GM12873 (cell line): ENCODE measurements at regions not wholly inside any gene's neighbourhood (a gene's known extent, or its start where the extent isn't known, plus 50 kb on each side); places are given as distances from the start of the nearest gene placed in this dataset.

ENCODE experiments used
- TF ChIP-seq, protein P1 (sequence below): IDR thresholded peaks from 2 replicates; pipeline ENCODE4 v1.5.1; 2012; ENCODE audit warnings: low read depth, mild to moderate bottlenecking, moderate library complexity, low read length, control low read depth; ENCODE audit not compliant: insufficient read depth; ENCODE audit errors: missing control alignments

- TF ChIP-seq, protein P1, sequence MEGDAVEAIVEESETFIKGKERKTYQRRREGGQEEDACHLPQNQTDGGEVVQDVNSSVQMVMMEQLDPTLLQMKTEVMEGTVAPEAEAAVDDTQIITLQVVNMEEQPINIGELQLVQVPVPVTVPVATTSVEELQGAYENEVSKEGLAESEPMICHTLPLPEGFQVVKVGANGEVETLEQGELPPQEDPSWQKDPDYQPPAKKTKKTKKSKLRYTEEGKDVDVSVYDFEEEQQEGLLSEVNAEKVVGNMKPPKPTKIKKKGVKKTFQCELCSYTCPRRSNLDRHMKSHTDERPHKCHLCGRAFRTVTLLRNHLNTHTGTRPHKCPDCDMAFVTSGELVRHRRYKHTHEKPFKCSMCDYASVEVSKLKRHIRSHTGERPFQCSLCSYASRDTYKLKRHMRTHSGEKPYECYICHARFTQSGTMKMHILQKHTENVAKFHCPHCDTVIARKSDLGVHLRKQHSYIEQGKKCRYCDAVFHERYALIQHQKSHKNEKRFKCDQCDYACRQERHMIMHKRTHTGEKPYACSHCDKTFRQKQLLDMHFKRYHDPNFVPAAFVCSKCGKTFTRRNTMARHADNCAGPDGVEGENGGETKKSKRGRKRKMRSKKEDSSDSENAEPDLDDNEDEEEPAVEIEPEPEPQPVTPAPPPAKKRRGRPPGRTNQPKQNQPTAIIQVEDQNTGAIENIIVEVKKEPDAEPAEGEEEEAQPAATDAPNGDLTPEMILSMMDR = no peak
Observed at GRCh38 chr3:39558775-39559306, 91.4 kb downstream of the MOBP start.

- TF ChIP-seq, protein P1 = no peak
Observed at GRCh38 chr3:39559543-39559942, 92.1 kb downstream of the MOBP start.

DNA sequence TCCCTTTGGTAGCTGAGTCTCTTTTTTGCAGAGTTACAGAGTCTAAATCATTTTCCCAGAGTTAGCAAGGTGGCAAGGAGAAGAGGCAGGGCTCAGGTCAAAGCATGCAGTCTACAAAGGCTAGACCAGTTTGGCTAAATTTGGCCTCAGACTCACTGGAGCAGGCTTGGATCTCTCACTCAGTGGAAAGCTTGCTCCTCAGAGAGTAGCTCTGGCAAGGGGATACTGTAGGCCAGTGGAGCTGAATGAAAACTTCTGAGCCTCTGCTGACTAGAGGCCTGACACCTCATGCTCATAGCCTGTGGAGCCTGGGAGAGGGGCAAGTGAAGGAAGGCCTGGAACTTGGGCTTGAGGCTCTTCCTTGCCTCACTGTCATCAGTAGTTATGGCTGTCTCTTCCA is 101.0 kb downstream of the MOBP start:
- TF ChIP-seq, protein P1 = no peak

DNA sequence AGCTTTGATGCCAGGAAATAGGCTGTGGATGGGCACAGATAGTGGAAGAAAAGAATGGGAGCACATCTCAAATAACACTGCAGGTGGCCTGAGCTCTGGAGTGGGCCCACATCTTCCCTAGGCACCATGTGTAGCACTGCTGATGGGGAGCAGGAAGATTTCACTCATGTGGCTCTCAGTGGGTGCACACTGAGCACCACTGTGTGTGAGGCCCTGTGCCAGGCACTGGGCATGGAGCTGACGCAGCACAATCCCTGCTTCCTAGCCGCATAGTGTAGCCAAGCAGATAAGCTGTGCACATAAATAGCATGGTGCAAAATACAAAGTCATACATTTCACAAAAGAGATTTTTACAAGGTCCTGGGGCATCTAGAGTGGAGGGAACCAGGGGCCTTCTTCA is 101.6 kb downstream of the MOBP start:
- TF ChIP-seq, protein P1 = no peak

GRCh38 chr3:39573392-39573791 is 105.9 kb downstream of the MOBP start:
- TF ChIP-seq, protein P1 = no peak

- TF ChIP-seq, protein P1 = no peak
Observed at GRCh38 chr3:39577541-39577940, 110.1 kb downstream of the MOBP start.

DNA sequence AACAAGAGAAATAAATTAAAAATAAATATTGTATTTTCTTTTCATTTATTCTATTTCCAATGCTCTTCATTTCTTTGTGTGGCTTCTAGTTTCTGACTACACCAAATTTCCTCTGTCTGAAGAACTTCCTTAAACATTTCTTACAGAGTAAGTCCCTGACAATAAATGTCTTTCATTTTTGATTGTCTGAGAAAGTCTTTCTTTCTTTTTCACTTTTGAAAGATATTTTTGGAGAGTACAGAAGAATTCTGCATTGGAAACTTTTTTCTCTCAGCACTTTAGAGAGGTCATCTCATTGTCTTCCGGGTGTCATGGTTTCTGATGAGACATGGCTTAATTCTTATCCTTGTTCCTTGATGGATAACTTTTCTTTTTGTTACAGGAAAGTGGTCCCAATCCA is 119.6 kb downstream of the MOBP start:
- TF ChIP-seq, protein P1 = no peak
